Loucy (cell line): ENCODE measurements at regions not wholly inside any gene's neighbourhood (a gene's known extent, or its start where the extent isn't known, plus 50 kb on each side); places are given as distances from the start of the nearest gene placed in this dataset.

Experiments
- CTCF ChIP-seq: fragments of 200-600 bp; sonication (generic); conservative IDR thresholded peaks from 2 replicates; pipeline ENCODE4 v1.5.1; 2014; ENCODE audit warnings: mild to moderate bottlenecking, antibody characterized with exemption, low read length
- EZH2phosphoT487 ChIP-seq: fragments of 200-600 bp; IDR thresholded peaks from 2 replicates; pipeline ENCODE4 v1.6.1; 2018; ENCODE audit warnings: antibody characterized with exemption, mild to moderate bottlenecking, moderate library complexity, borderline replicate concordance

GRCh38 chr9:20227166-20227874 is 395.0 kb downstream of the MLLT3 start:
- TF ChIP-seq CTCF = no peak
- no peak for TF ChIP-seq EZH2phosphoT487
